Mesendoderm (in vitro differentiated cells): ENCODE measurements at regions not wholly inside any gene's neighbourhood (a gene's known extent, or its start where the extent isn't known, plus 50 kb on each side); places are given as distances from the start of the nearest gene placed in this dataset.

Source experiments
- DNase-seq: peaks from one replicate; pipeline ENCODE4 v3.0.0; 2013
- H2AK5ac ChIP-seq: 2 replicates; pipeline ENCODE4 v1.6.1; 2013; ENCODE audit warnings: low read length, inconsistent platforms
- H2BK120ac ChIP-seq: 2 replicates; pipeline ENCODE4 v1.6.1; 2013; ENCODE audit warnings: low read depth, mild to moderate bottlenecking, low read length, moderate library complexity, mixed read lengths
- H2BK15ac ChIP-seq: replicated peaks from 2 replicates; pipeline ENCODE4 v1.6.1; 2013; ENCODE audit warnings: low read depth, mild to moderate bottlenecking, moderate library complexity
- H2BK5ac ChIP-seq: 2 replicates; pipeline ENCODE4 v1.6.1; 2013; ENCODE audit warnings: low read length, inconsistent platforms
- H3K18ac ChIP-seq: 2 replicates; pipeline ENCODE4 v1.6.1; 2013; ENCODE audit warnings: mild to moderate bottlenecking, low read length, mixed read lengths
- H3K23ac ChIP-seq: one replicate; pipeline ENCODE4 v1.6.1; 2013; ENCODE audit warnings: low read length
- H3K27ac ChIP-seq: 2 replicates; pipeline ENCODE4 v1.5.1; 2013; ENCODE audit warnings: low read depth, mild to moderate bottlenecking, inconsistent platforms, low read length, moderate library complexity
- H3K27me3 ChIP-seq: 2 replicates; pipeline ENCODE4 v1.6.1; 2013; ENCODE audit warnings: low read length, control low read depth, mild to moderate bottlenecking, inconsistent platforms; ENCODE audit not compliant: insufficient read depth, poor library complexity
- H3K36me3 ChIP-seq: 2 replicates; pipeline ENCODE4 v1.6.1; 2013; ENCODE audit warnings: low read length, inconsistent platforms; ENCODE audit not compliant: control insufficient read depth, insufficient read depth
- H3K4ac ChIP-seq: one replicate; pipeline ENCODE4 v1.6.1; 2013; ENCODE audit warnings: low read depth, mild to moderate bottlenecking, low read length, moderate library complexity
- H3K4me1 ChIP-seq: 2 replicates; pipeline ENCODE4 v1.6.1; 2013; ENCODE audit warnings: low read depth, low read length, inconsistent platforms; ENCODE audit not compliant: control insufficient read depth
- H3K4me2 ChIP-seq: 2 replicates; pipeline ENCODE4 v1.6.1; 2013; ENCODE audit warnings: low read length
- H3K4me3 ChIP-seq: 2 replicates; pipeline ENCODE4 v1.5.1; 2013; ENCODE audit warnings: mild to moderate bottlenecking, low read length
- H3K56ac ChIP-seq: one replicate; pipeline ENCODE4 v1.6.1; 2013; ENCODE audit warnings: low read length
- H3K79me1 ChIP-seq: 2 replicates; pipeline ENCODE4 v1.6.1; 2013; ENCODE audit warnings: low read length, inconsistent platforms
- H3K79me2 ChIP-seq: 2 replicates; pipeline ENCODE4 v1.6.1; 2013; ENCODE audit warnings: mild to moderate bottlenecking, low read length; ENCODE audit not compliant: control insufficient read depth, insufficient read depth
- H3K9ac ChIP-seq: 2 replicates; pipeline ENCODE4 v1.6.1; 2013; ENCODE audit warnings: low read length, inconsistent platforms
- H4K5ac ChIP-seq: one replicate; pipeline ENCODE4 v1.6.1; 2013; ENCODE audit warnings: low read length
- H4K8ac ChIP-seq: one replicate; pipeline ENCODE4 v1.6.1; 2013; ENCODE audit warnings: low read depth, mild to moderate bottlenecking, control low read depth, low read length, moderate library complexity
- WGBS: extraction: QIAGEN DNeasy Blood & Tissue Kit; methylation state at CpG from one replicate; pipeline ENCODE4 v1.1.7; 2013; ENCODE audit warnings: low lambda C conversion rate, missing lambda C conversion rate; ENCODE audit not compliant: insufficient coverage; ENCODE audit errors: extremely low coverage; 5-methylcytosine and 5-hydroxymethylcytosine counted together

- Histone ChIP-seq H3K4me3 (no peak overlapping the region), H3K27ac (no peak overlapping the region), H3K79me1 (no peaks in the 10 kb centered on the region), H2BK120ac (no peak overlapping the region), H3K56ac (no peak overlapping the region), H3K18ac (no peak overlapping the region), H3K79me2 (no peaks in the 10 kb centered on the region), H2AK5ac (no peak overlapping the region), H4K8ac (no peak overlapping the region), H3K27me3 (no peaks in the 10 kb centered on the region), H2BK15ac (no peak overlapping the region), H2BK5ac (no peak overlapping the region), H4K5ac (no peak overlapping the region), H3K36me3 (no peaks in the 10 kb centered on the region), H3K4ac (no peak overlapping the region), H3K23ac (no peak overlapping the region), H3K9ac (no peak overlapping the region), H3K4me2 (no peak overlapping the region), H3K4me1 (no peaks in the 10 kb centered on the region)
- WGBS, result no CpG with 5 or more reads among the region's 1 CpG
- no peak for DNase-seq
These were observed 141.7 kb downstream of the RFX6 start for GRCh38 chr6:117018771-117019170.

- no peak for DNase-seq
- H2BK5ac ChIP-seq, result no peak overlapping the region
- no peak overlapping the region for H3K27ac ChIP-seq
- H4K5ac ChIP-seq, result no peak overlapping the region
- no peak overlapping the region for H2BK120ac ChIP-seq
- no peak overlapping the region for H3K4me3 ChIP-seq
- H3K27me3 ChIP-seq, result no peaks in the 10 kb centered on the region
- H2BK15ac ChIP-seq, result no peak overlapping the region
- no peak overlapping the region for H2AK5ac ChIP-seq
- H3K4me2 ChIP-seq, result no peak overlapping the region
- no peak overlapping the region for H3K9ac ChIP-seq
- H4K8ac ChIP-seq, result no peak overlapping the region
- no peak overlapping the region for H3K23ac ChIP-seq
- H3K36me3 ChIP-seq, result no peaks in the 10 kb centered on the region
- no peak overlapping the region for H3K18ac ChIP-seq
- H3K4me1 ChIP-seq, result no peaks in the 10 kb centered on the region
- H3K79me1 ChIP-seq, result no peaks in the 10 kb centered on the region
- no peak overlapping the region for H3K56ac ChIP-seq
- no peaks in the 10 kb centered on the region for H3K79me2 ChIP-seq
- H3K4ac ChIP-seq, result no peak overlapping the region
These were observed 145.7 kb downstream of the RFX6 start for GRCh38 chr6:117022774-117023173.

- Histone ChIP-seq H3K36me3 (no peaks in the 10 kb centered on the region), H3K4me3 (no peak overlapping the region), H3K79me2 (no peaks in the 10 kb centered on the region), H3K27ac (no peak overlapping the region), H3K56ac (no peak overlapping the region), H3K79me1 (no peaks in the 10 kb centered on the region), H3K4me2 (no peak overlapping the region), H2BK120ac (no peak overlapping the region), H3K18ac (no peak overlapping the region), H3K27me3 (no peaks in the 10 kb centered on the region), H3K9ac (no peak overlapping the region), H2AK5ac (no peak overlapping the region), H2BK5ac (no peak overlapping the region), H3K23ac (no peak overlapping the region), H3K4me1 (no peaks in the 10 kb centered on the region), H4K8ac (no peak overlapping the region), H3K4ac (no peak overlapping the region), H2BK15ac (no peak overlapping the region), H4K5ac (no peak overlapping the region)
- peak; percentile 79 for DNase-seq
- no CpG with 5 or more reads among the region's 5 CpGs for whole genome bisulfite sequencing
These were observed 148.3 kb downstream of the RFX6 start for GRCh38 chr6:117025310-117025709.

- Histone ChIP-seq H3K27ac (no peak overlapping the region), H2BK15ac (no peak overlapping the region), H3K4me3 (no peak overlapping the region), H3K79me1 (no peaks in the 10 kb centered on the region), H3K4ac (no peak overlapping the region), H3K4me2 (no peak overlapping the region), H4K5ac (no peak overlapping the region), H2BK120ac (no peak overlapping the region), H3K9ac (no peak overlapping the region), H3K36me3 (no peaks in the 10 kb centered on the region), H3K27me3 (no peaks in the 10 kb centered on the region), H3K23ac (no peak overlapping the region), H2BK5ac (no peak overlapping the region), H3K18ac (no peak overlapping the region), H3K79me2 (no peaks in the 10 kb centered on the region), H2AK5ac (no peak overlapping the region), H3K4me1 (no peaks in the 10 kb centered on the region), H4K8ac (no peak overlapping the region), H3K56ac (no peak overlapping the region)
- no peak for DNase-seq
- WGBS, result no CpG with 5 or more reads among the region's 1 CpG
These were observed 151.2 kb downstream of the RFX6 start for GRCh38 chr6:117028256-117028655.

- DNase-seq, result no peak
- Histone ChIP-seq H4K5ac (no peak overlapping the region), H3K27ac (no peak overlapping the region), H3K4ac (no peak overlapping the region), H3K79me2 (no peaks in the 10 kb centered on the region), H3K23ac (no peak overlapping the region), H3K4me1 (no peaks in the 10 kb centered on the region), H3K18ac (no peak overlapping the region), H2BK120ac (no peak overlapping the region), H3K27me3 (no peaks in the 10 kb centered on the region), H4K8ac (no peak overlapping the region), H3K4me2 (no peak overlapping the region), H2BK15ac (no peak overlapping the region), H3K36me3 (no peaks in the 10 kb centered on the region), H2BK5ac (no peak overlapping the region), H3K79me1 (no peaks in the 10 kb centered on the region), H3K4me3 (no peak overlapping the region), H3K9ac (no peak overlapping the region), H3K56ac (no peak overlapping the region), H2AK5ac (no peak overlapping the region)
- WGBS, result no CpG with 5 or more reads among the region's 2 CpGs
These were observed 157.5 kb downstream of the RFX6 start for GRCh38 chr6:117034547-117034946.

- no peak overlapping the region for H3K4me3 ChIP-seq
- H4K5ac ChIP-seq, result no peak overlapping the region
- H3K18ac ChIP-seq, result no peak overlapping the region
- no peaks in the 10 kb centered on the region for H3K4me1 ChIP-seq
- H4K8ac ChIP-seq, result no peak overlapping the region
- no peak overlapping the region for H3K4me2 ChIP-seq
- no peak overlapping the region for H3K27ac ChIP-seq
- no peak for DNase-seq
- H3K23ac ChIP-seq, result no peak overlapping the region
- no peak overlapping the region for H2BK5ac ChIP-seq
- no CpG with 5 or more reads among the region's 4 CpGs for WGBS
- no peak overlapping the region for H3K56ac ChIP-seq
- H3K4ac ChIP-seq, result no peak overlapping the region
- H2BK120ac ChIP-seq, result no peak overlapping the region
- no peaks in the 10 kb centered on the region for H3K27me3 ChIP-seq
- no peaks in the 10 kb centered on the region for H3K79me2 ChIP-seq
- no peak overlapping the region for H3K9ac ChIP-seq
- H2BK15ac ChIP-seq, result no peak overlapping the region
- no peaks in the 10 kb centered on the region for H3K79me1 ChIP-seq
- H3K36me3 ChIP-seq, result no peaks in the 10 kb centered on the region
- no peak overlapping the region for H2AK5ac ChIP-seq
These were observed 157.9 kb downstream of the RFX6 start for GRCh38 chr6:117034971-117035370.
